Stimulated activated naive CD8-positive, alpha-beta T cell treated with anti-CD3 and anti-CD28 coated beads, Interleukin-15, amount 100 ng/mL, for 72 hours (primary cell): ENCODE measurements at regions not wholly inside any gene's neighbourhood (a gene's known extent, or its start where the extent isn't known, plus 50 kb on each side); places are given as distances from the start of the nearest gene placed in this dataset.

ENCODE experiments used
- ATAC-seq: fragments of 150-1000 bp; cut with Tn5 transposase; 2 replicates; pipeline ENCODE4 v1.10.0; 2021; ENCODE audit warnings: mild to moderate bottlenecking, moderate library complexity
- DNase-seq, 2 donors: peaks; one replicate each; pipeline ENCODE4 v3.0.0; 2021 to 2022
- H3K27ac Mint-ChIP-seq, 2 donors: one replicate each; pipeline ENCODE4 v1.8.0; 2022; ENCODE audit warnings: mild to moderate bottlenecking in 2 of 2, mixed read lengths in 2 of 2, moderate library complexity in 2 of 2
- H3K27me3 Mint-ChIP-seq: one replicate; pipeline ENCODE4 v1.8.0; 2022; ENCODE audit warnings: mixed read lengths
- H3K4me1 Mint-ChIP-seq: one replicate; pipeline ENCODE4 v1.8.0; 2022; ENCODE audit warnings: mild to moderate bottlenecking, mixed read lengths
- H3K4me3 Mint-ChIP-seq, 2 donors: one replicate each; pipeline ENCODE4 v1.8.0; 2022; ENCODE audit warnings: mild to moderate bottlenecking in 2 of 2, mixed read lengths in 2 of 2, moderate library complexity in 1 of 2
- H3K9me3 Mint-ChIP-seq, 2 donors: one replicate each; pipeline ENCODE4 v1.8.0; 2022; ENCODE audit warnings: mixed read lengths in 2 of 2

- Mint-ChIP-seq H3K27ac (no peak overlapping the region), H3K4me3 (no peak overlapping the region)
Measured at GRCh38 chrX:21126661-21127060, 247.6 kb upstream of the CNKSR2 start.

GRCh38 chrX:21131346-21131745 lies 242.9 kb upstream of the CNKSR2 start:
- ATAC-seq (no peak), DNase-seq (no peak)
- no peak overlapping the region for H3K4me3 Mint-ChIP-seq
- H3K27ac Mint-ChIP-seq, result no peak overlapping the region
- no peaks in the 10 kb centered on the region for H3K9me3 Mint-ChIP-seq
- H3K4me1 Mint-ChIP-seq, result no peaks in the 10 kb centered on the region
- no peaks in the 10 kb centered on the region for H3K27me3 Mint-ChIP-seq

More at GRCh38 chrX:21126661-21127060, 247.6 kb upstream of the CNKSR2 start:
- DNase-seq (no peak), ATAC-seq (no peak)
- no peaks in the 10 kb centered on the region for H3K9me3 Mint-ChIP-seq
- no peaks in the 10 kb centered on the region for H3K27me3 Mint-ChIP-seq
- no peaks in the 10 kb centered on the region for H3K4me1 Mint-ChIP-seq

- H3K27me3 Mint-ChIP-seq, result no peaks in the 10 kb centered on the region
- DNase-seq (no peak), ATAC-seq (no peak)
- H3K4me1 Mint-ChIP-seq, result no peaks in the 10 kb centered on the region
- no peak overlapping the region for H3K27ac Mint-ChIP-seq
- H3K4me3 Mint-ChIP-seq, result no peak overlapping the region
- H3K9me3 Mint-ChIP-seq, result no peaks in the 10 kb centered on the region
Measured at GRCh38 chrX:21131786-21132185, 242.4 kb upstream of the CNKSR2 start.

GRCh38 chrX:21132686-21133393 lies 241.4 kb upstream of the CNKSR2 start:
- H3K27me3 Mint-ChIP-seq, result no peaks in the 10 kb centered on the region
- H3K4me1 Mint-ChIP-seq, result no peaks in the 10 kb centered on the region
- no peak overlapping the region for H3K4me3 Mint-ChIP-seq

GRCh38 chrX:21150208-21150607 lies 224.0 kb upstream of the CNKSR2 start:
- no peaks in the 10 kb centered on the region for H3K9me3 Mint-ChIP-seq
- H3K4me1 Mint-ChIP-seq, result no peaks in the 10 kb centered on the region
- ATAC-seq, result no peak

More at GRCh38 chrX:21132686-21133393, 241.4 kb upstream of the CNKSR2 start:
- H3K9me3 Mint-ChIP-seq, result no peaks in the 10 kb centered on the region
- DNase-seq (no peak), ATAC-seq (no peak)
- H3K27ac Mint-ChIP-seq, result no peak overlapping the region

GRCh38 chrX:21151051-21151450 lies 223.2 kb upstream of the CNKSR2 start:
- H3K4me1 Mint-ChIP-seq, result no peaks in the 10 kb centered on the region
- no peak overlapping the region for H3K27ac Mint-ChIP-seq
- H3K9me3 Mint-ChIP-seq, result no peaks in the 10 kb centered on the region
- no peak overlapping the region for H3K4me3 Mint-ChIP-seq
- H3K27me3 Mint-ChIP-seq, result no peaks in the 10 kb centered on the region
- ATAC-seq (no peak), DNase-seq (no peak)

More at GRCh38 chrX:21150208-21150607, 224.0 kb upstream of the CNKSR2 start:
- DNase-seq, result no peak
- no peaks in the 10 kb centered on the region for H3K27me3 Mint-ChIP-seq
- no peak overlapping the region for H3K4me3 Mint-ChIP-seq
- no peak overlapping the region for H3K27ac Mint-ChIP-seq

GRCh38 chrX:21153033-21153432 lies 221.2 kb upstream of the CNKSR2 start:
- Mint-ChIP-seq H3K27ac (peak overlapping the region in 1 of 2 donors; percentile 49), H3K4me1 (no peaks in the 10 kb centered on the region), H3K27me3 (no peaks in the 10 kb centered on the region)

DNA sequence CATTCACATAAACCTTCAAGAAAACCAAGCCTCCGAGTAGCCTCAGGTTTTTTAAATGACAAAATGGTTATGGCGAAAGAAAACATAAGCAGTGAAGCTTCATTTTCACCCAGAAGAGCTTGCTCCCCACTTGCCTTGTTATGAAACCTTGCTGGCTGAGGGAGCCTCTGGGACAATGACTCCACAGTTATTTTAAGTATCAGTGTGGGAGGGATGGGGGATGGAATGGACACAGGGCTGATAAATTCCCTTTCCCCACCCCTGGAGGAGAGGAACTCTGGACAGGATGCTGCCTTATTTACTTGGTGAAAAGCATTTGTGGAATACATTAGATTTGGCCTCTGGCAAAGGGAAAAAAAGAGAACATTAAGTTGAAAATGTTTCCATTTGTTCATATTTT lies 220.7 kb upstream of the CNKSR2 start:
- no peaks in the 10 kb centered on the region for H3K27me3 Mint-ChIP-seq
- DNase-seq, result no peak
- H3K9me3 Mint-ChIP-seq, result no peaks in the 10 kb centered on the region
- no peak overlapping the region for H3K4me3 Mint-ChIP-seq
- H3K4me1 Mint-ChIP-seq, result no peaks in the 10 kb centered on the region
- ATAC-seq, result no peak
- H3K27ac Mint-ChIP-seq, result no peak overlapping the region

More at GRCh38 chrX:21153033-21153432, 221.2 kb upstream of the CNKSR2 start:
- Mint-ChIP-seq H3K9me3 (no peaks in the 10 kb centered on the region), H3K4me3 (no peak overlapping the region)
- ATAC-seq (no peak), DNase-seq (no peak)

DNA sequence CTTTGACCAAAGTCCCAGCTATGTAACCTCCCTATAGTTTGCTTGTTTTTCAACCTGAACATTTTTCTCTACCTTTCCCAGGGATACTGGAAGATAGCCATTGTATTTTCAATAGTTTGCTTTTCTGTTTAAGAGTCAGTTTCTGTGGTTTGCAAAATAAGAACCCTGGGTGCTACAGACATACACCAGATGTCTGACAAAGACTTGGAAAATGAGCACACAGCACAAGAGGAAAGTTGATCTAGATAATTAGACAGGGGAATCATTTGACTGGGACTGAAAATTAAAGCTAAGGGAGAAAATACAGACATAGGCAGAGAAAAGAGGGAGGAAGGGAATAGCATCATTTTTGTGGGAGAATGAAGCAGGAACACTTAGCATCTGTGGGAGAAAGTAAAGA lies 218.3 kb upstream of the CNKSR2 start:
- H3K4me3 Mint-ChIP-seq, result no peak overlapping the region
- no peaks in the 10 kb centered on the region for H3K27me3 Mint-ChIP-seq
- no peaks in the 10 kb centered on the region for H3K4me1 Mint-ChIP-seq
- no peak for ATAC-seq
- H3K27ac Mint-ChIP-seq, result peak overlapping the region in 1 of 2 donors; percentile 30
- H3K9me3 Mint-ChIP-seq, result no peaks in the 10 kb centered on the region
- no peak for DNase-seq

- no peak overlapping the region for H3K4me3 Mint-ChIP-seq
Measured at GRCh38 chrX:21156632-21157031, 217.6 kb upstream of the CNKSR2 start.

DNA sequence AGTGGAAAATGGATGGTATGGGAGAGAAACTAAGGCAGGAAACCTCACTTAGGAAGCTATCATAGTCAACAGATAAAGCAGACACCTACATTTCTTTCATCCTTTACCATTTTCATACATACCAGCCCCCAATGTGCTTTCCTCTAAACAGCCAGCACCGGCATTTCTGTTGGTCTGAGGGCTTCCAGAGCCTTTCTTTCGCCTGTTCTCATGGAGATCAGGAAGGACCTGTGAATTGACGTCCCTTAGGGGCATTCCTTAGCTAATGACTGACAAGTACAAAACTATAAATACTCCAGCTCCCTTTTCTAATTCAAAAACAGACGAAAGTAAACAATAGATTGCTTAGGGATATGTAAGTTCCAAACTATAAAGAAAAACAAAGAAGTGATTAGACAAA lies 215.5 kb upstream of the CNKSR2 start:
- Mint-ChIP-seq H3K4me3 (no peak overlapping the region), H3K27ac (no peak overlapping the region), H3K27me3 (no peaks in the 10 kb centered on the region), H3K4me1 (no peaks in the 10 kb centered on the region), H3K9me3 (no peaks in the 10 kb centered on the region)
- ATAC-seq (no peak), DNase-seq (no peak)

More at GRCh38 chrX:21156632-21157031, 217.6 kb upstream of the CNKSR2 start:
- H3K27ac Mint-ChIP-seq, result peak overlapping the region in 1 of 2 donors; percentile 41
- H3K9me3 Mint-ChIP-seq, result no peaks in the 10 kb centered on the region
- no peaks in the 10 kb centered on the region for H3K4me1 Mint-ChIP-seq
- no peak for ATAC-seq
- no peaks in the 10 kb centered on the region for H3K27me3 Mint-ChIP-seq
- no peak for DNase-seq

- no peaks in the 10 kb centered on the region for H3K9me3 Mint-ChIP-seq
- H3K27ac Mint-ChIP-seq, result no peak overlapping the region
- DNase-seq, result no peak
- no peaks in the 10 kb centered on the region for H3K27me3 Mint-ChIP-seq
- no peaks in the 10 kb centered on the region for H3K4me1 Mint-ChIP-seq
- no peak for ATAC-seq
- H3K4me3 Mint-ChIP-seq, result no peak overlapping the region
Measured at GRCh38 chrX:21166272-21166982, 207.8 kb upstream of the CNKSR2 start.

- Mint-ChIP-seq H3K27ac (no peak overlapping the region), H3K9me3 (no peaks in the 10 kb centered on the region), H3K4me1 (no peaks in the 10 kb centered on the region), H3K27me3 (no peaks in the 10 kb centered on the region), H3K4me3 (no peak overlapping the region)
- ATAC-seq (no peak), DNase-seq (no peak)
Measured at GRCh38 chrX:21167011-21167410, 207.2 kb upstream of the CNKSR2 start.

- Mint-ChIP-seq H3K27ac (no peak overlapping the region), H3K27me3 (no peaks in the 10 kb centered on the region), H3K4me3 (no peak overlapping the region), H3K4me1 (no peaks in the 10 kb centered on the region), H3K9me3 (no peaks in the 10 kb centered on the region)
- ATAC-seq (no peak), DNase-seq (no peak)
Measured at GRCh38 chrX:21167494-21167893, 206.7 kb upstream of the CNKSR2 start.

GRCh38 chrX:21168401-21169160 lies 205.6 kb upstream of the CNKSR2 start:
- H3K4me3 Mint-ChIP-seq, result no peak overlapping the region
- no peaks in the 10 kb centered on the region for H3K4me1 Mint-ChIP-seq
- ATAC-seq (no peak), DNase-seq (no peak)
- H3K9me3 Mint-ChIP-seq, result no peaks in the 10 kb centered on the region
- no peaks in the 10 kb centered on the region for H3K27me3 Mint-ChIP-seq
- H3K27ac Mint-ChIP-seq, result no peak overlapping the region

- H3K27ac Mint-ChIP-seq, result no peak overlapping the region
- no peaks in the 10 kb centered on the region for H3K9me3 Mint-ChIP-seq
- H3K4me1 Mint-ChIP-seq, result no peaks in the 10 kb centered on the region
- ATAC-seq (no peak), DNase-seq (no peak)
- H3K27me3 Mint-ChIP-seq, result no peaks in the 10 kb centered on the region
- no peak overlapping the region for H3K4me3 Mint-ChIP-seq
Measured at GRCh38 chrX:21171181-21171580, 203.0 kb upstream of the CNKSR2 start.
